Tibial nerve (tissue), 4 donors: ENCODE measurements at regions not wholly inside any gene's neighbourhood (a gene's known extent, or its start where the extent isn't known, plus 50 kb on each side); places are given as distances from the start of the nearest gene placed in this dataset.

Experiments
- CTCF ChIP-seq, 5 experiments: fragments of 200-600 bp in 3 of 5; fragments of 450-650 bp in 2 of 5; sonication (generic) in 3 of 5; IDR thresholded peaks; one replicate each; pipeline ENCODE4 v1.5.1; 2016 to 2019; ENCODE audit warnings: antibody characterized with exemption in 5 of 5, mild to moderate bottlenecking in 3 of 5, moderate library complexity in 2 of 5
- EP300 ChIP-seq, 2 donors: sonication (generic); formaldehyde crosslinking; IDR thresholded peaks; one replicate each; pipeline ENCODE4 v1.6.1; 2017; ENCODE audit warnings: antibody characterized with exemption in 2 of 2, mild to moderate bottlenecking in 1 of 2
- POLR2A ChIP-seq, 2 donors: fragments of 450-650 bp; IDR thresholded peaks; one replicate each; pipeline ENCODE4 v1.6.1; 2017; ENCODE audit warnings: antibody characterized with exemption in 2 of 2, mild to moderate bottlenecking in 2 of 2, moderate library complexity in 2 of 2

- TF ChIP-seq CTCF (IDR thresholded peaks at IDR 0.05) = no peak
- TF ChIP-seq EP300 (IDR thresholded peaks at IDR 0.05) = no peak
- no peak for TF ChIP-seq POLR2A (IDR thresholded peaks at IDR 0.05)
These were observed 210.7 kb upstream of the CDH10 start for GRCh38 chr5:24855485-24855884.
